Liver (tissue), 8 donors: ENCODE measurements at regions not wholly inside any gene's neighbourhood (a gene's known extent, or its start where the extent isn't known, plus 50 kb on each side); places are given as distances from the start of the nearest gene placed in this dataset.

Source experiments
- DNase-seq: peaks from one replicate; pipeline ENCODE4 v3.0.0-alpha.2; 2017; ENCODE audit warnings: low spot score
- H3K27ac ChIP-seq, 2 donors: one replicate each; pipeline ENCODE4 v1.7.0; 2013; ENCODE audit warnings: inconsistent platforms in 2 of 2, low read length in 2 of 2, control low read depth in 1 of 2, low read depth in 1 of 2, mild to moderate bottlenecking in 1 of 2
- H3K27me3 ChIP-seq, 4 donors: one replicate each; pipeline versions ENCODE4 v1.6.1 to v1.7.0; 2013; ENCODE audit warnings: low read length in 3 of 4, inconsistent platforms in 1 of 4, mild to moderate bottlenecking in 1 of 4, moderate library complexity in 1 of 4; ENCODE audit not compliant: control insufficient read depth in 4 of 4, insufficient read depth in 4 of 4
- H3K36me3 ChIP-seq, 4 donors: one replicate each; pipeline versions ENCODE4 v1.6.1 to v1.7.0; 2013; ENCODE audit warnings: low read length in 3 of 4, mild to moderate bottlenecking in 3 of 4, low read depth in 1 of 4, moderate library complexity in 1 of 4; ENCODE audit not compliant: control insufficient read depth in 4 of 4, insufficient read depth in 3 of 4
- H3K4me1 ChIP-seq, 4 donors: one replicate each; pipeline versions ENCODE4 v1.6.1 to v1.7.0; 2013; ENCODE audit warnings: low read length in 3 of 4, mild to moderate bottlenecking in 3 of 4, moderate library complexity in 1 of 4; ENCODE audit not compliant: control insufficient read depth in 4 of 4, insufficient read depth in 4 of 4
- H3K4me3 ChIP-seq, 3 donors: one replicate each; pipeline versions ENCODE4 v1.6.1 to v1.7.0; 2013; ENCODE audit warnings: low read length in 3 of 3, control low read depth in 1 of 3, low read depth in 1 of 3, mild to moderate bottlenecking in 1 of 3
- H3K9ac ChIP-seq, 2 donors: one replicate each; pipeline ENCODE4 v1.7.0; 2013; ENCODE audit warnings: low read length in 2 of 2, mild to moderate bottlenecking in 2 of 2, moderate library complexity in 2 of 2, control low read depth in 1 of 2, low read depth in 1 of 2
- H3K9me3 ChIP-seq, 4 donors: one replicate each; pipeline versions ENCODE4 v1.6.1 to v1.7.0; 2013; ENCODE audit warnings: low read length in 3 of 4; ENCODE audit not compliant: control insufficient read depth in 4 of 4
- EGR1 ChIP-seq, 2 donors: IDR thresholded peaks; 2 replicates each; pipeline ENCODE4 v1.6.1; 2016 to 2018; ENCODE audit warnings: antibody characterized with exemption in 2 of 2, low read depth in 2 of 2
- FOXA1 ChIP-seq: IDR thresholded peaks from 2 replicates; pipeline ENCODE4 v1.6.1; 2016; ENCODE audit warnings: antibody characterized with exemption
- FOXA2 ChIP-seq: IDR thresholded peaks from 2 replicates; pipeline ENCODE4 v1.6.1; 2016; ENCODE audit warnings: antibody characterized with exemption
- GABPA ChIP-seq, 2 donors: IDR thresholded peaks in 1 of 2; conservative IDR thresholded peaks in 1 of 2; 2 replicates each; pipeline ENCODE4 v1.6.1; 2016; ENCODE audit warnings: antibody characterized with exemption in 2 of 2, mild to moderate bottlenecking in 1 of 2, moderate library complexity in 1 of 2
- HNF4A ChIP-seq, 2 donors: conservative IDR thresholded peaks; 2 replicates each; pipeline ENCODE4 v1.6.1; 2016; ENCODE audit warnings: antibody characterized with exemption in 2 of 2, mild to moderate bottlenecking in 2 of 2
- HNF4G ChIP-seq: IDR thresholded peaks from 2 replicates; pipeline ENCODE4 v1.6.1; 2016; ENCODE audit warnings: antibody characterized with exemption
- JUND ChIP-seq, 2 donors: IDR thresholded peaks; 2 replicates each; pipeline ENCODE4 v1.6.1; 2016; ENCODE audit warnings: antibody characterized with exemption in 2 of 2
- NR2F2 ChIP-seq: IDR thresholded peaks from 2 replicates; pipeline ENCODE4 v1.6.1; 2016; ENCODE audit warnings: antibody characterized with exemption
- RAD21 ChIP-seq, 2 donors: IDR thresholded peaks; 2 replicates each; pipeline ENCODE4 v1.6.1; 2016; ENCODE audit warnings: antibody characterized with exemption in 2 of 2, mild to moderate bottlenecking in 2 of 2
- RXRA ChIP-seq, 2 donors: IDR thresholded peaks; 2 replicates each; pipeline ENCODE4 v1.6.1; 2017 to 2018; ENCODE audit warnings: antibody characterized with exemption in 2 of 2, mild to moderate bottlenecking in 1 of 2
- SP1 ChIP-seq: IDR thresholded peaks from 2 replicates; pipeline ENCODE4 v1.6.1; 2018; ENCODE audit warnings: antibody characterized with exemption, mild to moderate bottlenecking
- TAF1 ChIP-seq: conservative IDR thresholded peaks from 2 replicates; pipeline ENCODE4 v1.6.1; 2016; ENCODE audit warnings: antibody characterized with exemption, mild to moderate bottlenecking
- YY1 ChIP-seq: IDR thresholded peaks from 2 replicates; pipeline ENCODE4 v1.6.1; 2016; ENCODE audit warnings: antibody characterized with exemption, mild to moderate bottlenecking
- WGBS: extraction: QIAGEN DNeasy Blood & Tissue Kit; methylation state at CpG from one replicate; pipeline ENCODE4 v1.1.7; 2013; 5-methylcytosine and 5-hydroxymethylcytosine counted together
- TF ChIP-seq, protein P1 (sequence below): IDR thresholded peaks from 2 replicates; pipeline ENCODE4 v1.6.1; 2016; ENCODE audit warnings: antibody characterized with exemption
- TF ChIP-seq, protein P2 (sequence below): fragments of 150-350 bp; IDR thresholded peaks from 2 replicates; pipeline ENCODE4 v1.5.1; 2017; ENCODE audit warnings: improper control_type of control experiment, low read depth, low read length; ENCODE audit not compliant: missing input control
- TF ChIP-seq, protein P3 (sequence below): IDR thresholded peaks from 2 replicates; pipeline ENCODE4 v1.6.1; 2016; ENCODE audit warnings: antibody characterized with exemption, mild to moderate bottlenecking
- TF ChIP-seq, protein P4 (sequence below): IDR thresholded peaks from 2 replicates; pipeline ENCODE4 v1.6.1; 2016; ENCODE audit warnings: antibody characterized with exemption
- TF ChIP-seq, protein P5 (sequence below): IDR thresholded peaks from 2 replicates; pipeline ENCODE4 v1.6.1; 2016; ENCODE audit warnings: antibody characterized with exemption
- donor health status: healthy.
- donor health status: healthy.
- donor health status: healthy.
- donor health status: healthy.
- donor health status: healthy.

DNA sequence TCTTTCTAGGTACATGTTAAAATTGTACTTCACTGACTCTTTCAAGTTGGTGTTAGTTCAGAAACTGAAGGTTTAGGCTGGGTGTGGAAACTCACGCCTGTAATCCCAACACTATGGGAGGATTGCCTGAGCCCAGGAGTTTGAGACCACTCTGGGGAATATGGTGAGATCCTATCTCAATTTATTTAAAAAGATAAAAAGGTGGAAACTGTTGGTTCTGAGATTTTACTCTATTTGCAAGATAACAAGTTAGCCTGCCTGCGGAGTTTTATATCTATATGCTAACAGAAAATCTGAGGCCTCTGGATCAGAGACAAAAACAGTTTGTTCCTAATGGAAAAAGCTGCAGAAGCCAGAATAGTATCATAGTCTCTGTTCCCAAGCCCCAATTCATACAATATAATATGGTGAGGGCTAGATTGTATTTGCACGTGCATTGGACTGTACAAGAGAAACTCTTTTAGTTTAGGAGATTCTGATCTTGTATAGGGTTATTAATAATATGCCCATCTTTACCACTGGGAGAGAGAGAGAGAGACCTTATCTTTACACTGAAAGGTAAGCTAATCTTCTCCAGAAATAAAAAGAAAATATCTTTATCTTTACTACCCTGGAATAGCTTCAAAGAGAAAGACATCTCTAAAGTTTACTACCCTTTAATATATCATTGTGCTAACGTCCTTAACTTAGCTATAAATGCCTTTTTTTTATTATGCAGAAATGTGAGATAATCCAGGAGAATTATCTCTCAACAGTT, 1267.6 kb downstream of the OTOL1 start:
- TF ChIP-seq, protein P1, sequence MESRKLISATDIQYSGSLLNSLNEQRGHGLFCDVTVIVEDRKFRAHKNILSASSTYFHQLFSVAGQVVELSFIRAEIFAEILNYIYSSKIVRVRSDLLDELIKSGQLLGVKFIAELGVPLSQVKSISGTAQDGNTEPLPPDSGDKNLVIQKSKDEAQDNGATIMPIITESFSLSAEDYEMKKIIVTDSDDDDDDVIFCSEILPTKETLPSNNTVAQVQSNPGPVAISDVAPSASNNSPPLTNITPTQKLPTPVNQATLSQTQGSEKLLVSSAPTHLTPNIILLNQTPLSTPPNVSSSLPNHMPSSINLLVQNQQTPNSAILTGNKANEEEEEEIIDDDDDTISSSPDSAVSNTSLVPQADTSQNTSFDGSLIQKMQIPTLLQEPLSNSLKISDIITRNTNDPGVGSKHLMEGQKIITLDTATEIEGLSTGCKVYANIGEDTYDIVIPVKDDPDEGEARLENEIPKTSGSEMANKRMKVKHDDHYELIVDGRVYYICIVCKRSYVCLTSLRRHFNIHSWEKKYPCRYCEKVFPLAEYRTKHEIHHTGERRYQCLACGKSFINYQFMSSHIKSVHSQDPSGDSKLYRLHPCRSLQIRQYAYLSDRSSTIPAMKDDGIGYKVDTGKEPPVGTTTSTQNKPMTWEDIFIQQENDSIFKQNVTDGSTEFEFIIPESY, result no peak
- TF ChIP-seq YY1, result no peak
- TF ChIP-seq RAD21 (IDR thresholded peaks at IDR 0.05), result no peak
- no peak for TF ChIP-seq GABPA (IDR thresholded peaks at IDR 0.05 in 1 of 2, conservative IDR thresholded peaks at IDR 0.05 in 1 of 2)
- TF ChIP-seq FOXA1, result no peak
- TF ChIP-seq, protein P2, sequence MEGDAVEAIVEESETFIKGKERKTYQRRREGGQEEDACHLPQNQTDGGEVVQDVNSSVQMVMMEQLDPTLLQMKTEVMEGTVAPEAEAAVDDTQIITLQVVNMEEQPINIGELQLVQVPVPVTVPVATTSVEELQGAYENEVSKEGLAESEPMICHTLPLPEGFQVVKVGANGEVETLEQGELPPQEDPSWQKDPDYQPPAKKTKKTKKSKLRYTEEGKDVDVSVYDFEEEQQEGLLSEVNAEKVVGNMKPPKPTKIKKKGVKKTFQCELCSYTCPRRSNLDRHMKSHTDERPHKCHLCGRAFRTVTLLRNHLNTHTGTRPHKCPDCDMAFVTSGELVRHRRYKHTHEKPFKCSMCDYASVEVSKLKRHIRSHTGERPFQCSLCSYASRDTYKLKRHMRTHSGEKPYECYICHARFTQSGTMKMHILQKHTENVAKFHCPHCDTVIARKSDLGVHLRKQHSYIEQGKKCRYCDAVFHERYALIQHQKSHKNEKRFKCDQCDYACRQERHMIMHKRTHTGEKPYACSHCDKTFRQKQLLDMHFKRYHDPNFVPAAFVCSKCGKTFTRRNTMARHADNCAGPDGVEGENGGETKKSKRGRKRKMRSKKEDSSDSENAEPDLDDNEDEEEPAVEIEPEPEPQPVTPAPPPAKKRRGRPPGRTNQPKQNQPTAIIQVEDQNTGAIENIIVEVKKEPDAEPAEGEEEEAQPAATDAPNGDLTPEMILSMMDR, result no peak
- no peak for TF ChIP-seq RXRA (IDR thresholded peaks at IDR 0.05)
- TF ChIP-seq SP1, result no peak
- no peak for TF ChIP-seq NR2F2
- TF ChIP-seq HNF4A (conservative IDR thresholded peaks at IDR 0.05), result no peak
- TF ChIP-seq JUND (IDR thresholded peaks at IDR 0.05), result no peak
- no peak for TF ChIP-seq FOXA2
- TF ChIP-seq, protein P3, sequence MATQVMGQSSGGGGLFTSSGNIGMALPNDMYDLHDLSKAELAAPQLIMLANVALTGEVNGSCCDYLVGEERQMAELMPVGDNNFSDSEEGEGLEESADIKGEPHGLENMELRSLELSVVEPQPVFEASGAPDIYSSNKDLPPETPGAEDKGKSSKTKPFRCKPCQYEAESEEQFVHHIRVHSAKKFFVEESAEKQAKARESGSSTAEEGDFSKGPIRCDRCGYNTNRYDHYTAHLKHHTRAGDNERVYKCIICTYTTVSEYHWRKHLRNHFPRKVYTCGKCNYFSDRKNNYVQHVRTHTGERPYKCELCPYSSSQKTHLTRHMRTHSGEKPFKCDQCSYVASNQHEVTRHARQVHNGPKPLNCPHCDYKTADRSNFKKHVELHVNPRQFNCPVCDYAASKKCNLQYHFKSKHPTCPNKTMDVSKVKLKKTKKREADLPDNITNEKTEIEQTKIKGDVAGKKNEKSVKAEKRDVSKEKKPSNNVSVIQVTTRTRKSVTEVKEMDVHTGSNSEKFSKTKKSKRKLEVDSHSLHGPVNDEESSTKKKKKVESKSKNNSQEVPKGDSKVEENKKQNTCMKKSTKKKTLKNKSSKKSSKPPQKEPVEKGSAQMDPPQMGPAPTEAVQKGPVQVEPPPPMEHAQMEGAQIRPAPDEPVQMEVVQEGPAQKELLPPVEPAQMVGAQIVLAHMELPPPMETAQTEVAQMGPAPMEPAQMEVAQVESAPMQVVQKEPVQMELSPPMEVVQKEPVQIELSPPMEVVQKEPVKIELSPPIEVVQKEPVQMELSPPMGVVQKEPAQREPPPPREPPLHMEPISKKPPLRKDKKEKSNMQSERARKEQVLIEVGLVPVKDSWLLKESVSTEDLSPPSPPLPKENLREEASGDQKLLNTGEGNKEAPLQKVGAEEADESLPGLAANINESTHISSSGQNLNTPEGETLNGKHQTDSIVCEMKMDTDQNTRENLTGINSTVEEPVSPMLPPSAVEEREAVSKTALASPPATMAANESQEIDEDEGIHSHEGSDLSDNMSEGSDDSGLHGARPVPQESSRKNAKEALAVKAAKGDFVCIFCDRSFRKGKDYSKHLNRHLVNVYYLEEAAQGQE, result no peak
- TF ChIP-seq, protein P4, sequence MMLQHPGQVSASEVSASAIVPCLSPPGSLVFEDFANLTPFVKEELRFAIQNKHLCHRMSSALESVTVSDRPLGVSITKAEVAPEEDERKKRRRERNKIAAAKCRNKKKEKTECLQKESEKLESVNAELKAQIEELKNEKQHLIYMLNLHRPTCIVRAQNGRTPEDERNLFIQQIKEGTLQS, result no peak
- no peak for TF ChIP-seq HNF4G
- TF ChIP-seq EGR1 (IDR thresholded peaks at IDR 0.05; ENCODE audit: low read depth in 2 of 2), result no peak
- no peak for TF ChIP-seq TAF1
- TF ChIP-seq, protein P5, sequence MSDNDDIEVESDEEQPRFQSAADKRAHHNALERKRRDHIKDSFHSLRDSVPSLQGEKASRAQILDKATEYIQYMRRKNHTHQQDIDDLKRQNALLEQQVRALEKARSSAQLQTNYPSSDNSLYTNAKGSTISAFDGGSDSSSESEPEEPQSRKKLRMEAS, result no peak
- no peaks in the 10 kb centered on the region for H3K4me1 ChIP-seq
- H3K4me3 ChIP-seq, result no peak overlapping the region
- H3K27me3 ChIP-seq, result no peaks in the 10 kb centered on the region
- no peaks in the 10 kb centered on the region for H3K36me3 ChIP-seq
- peaks cover 0 to 7% (median 2%) of the 10 kb centered on the region in 4 donors for H3K9me3 ChIP-seq
- H3K9ac ChIP-seq, result no peak overlapping the region
- H3K27ac ChIP-seq, result no peak overlapping the region
- DNase-seq, result no peak
- WGBS, result 40% methylated on average over 4 of the region's 4 CpGs
